CD4-positive, alpha-beta T cell (primary cell): ENCODE measurements at regions not wholly inside any gene's neighbourhood (a gene's known extent, or its start where the extent isn't known, plus 50 kb on each side); places are given as distances from the start of the nearest gene placed in this dataset.
"Not testable (repeated sequence)": the region's sequence is repeated elsewhere in the genome, so short reads cannot be mapped to it uniquely, and the experiment has no call there.

ENCODE experiments used
- ATAC-seq: fragments of 200-7000 bp; cut with Tn5 transposase; one replicate; pipeline ENCODE4 v1.10.0; 2022; ENCODE audit warnings: mild to moderate bottlenecking; ENCODE audit not compliant: poor library complexity
- CTCF ChIA-PET: fragments of 350-600 bp; sonication (Branson Sonifier 250); formaldehyde crosslinking; loops from one replicate; lab custom pipeline; 2021; ENCODE audit warnings: antibody characterized with exemption, inconsistent platforms; lab: Charles Lee
- POLR2A ChIA-PET: fragments of 350-600 bp; sonication (Branson Sonifier 250); formaldehyde crosslinking; loops from one replicate; lab custom pipeline; 2021; ENCODE audit warnings: antibody characterized with exemption, inconsistent platforms; lab: Charles Lee
- DNase-seq, 14 experiments: peaks; one replicate each; pipeline ENCODE4 v3.0.0-alpha.2; 2013 to 2020; ENCODE audit warnings: mixed read lengths in 2 of 14
- H3K27ac ChIP-seq, 2 donors: one replicate each; pipeline versions ENCODE4 v1.5.1 to v1.7.0; 2013; ENCODE audit warnings: low read length in 2 of 2, low read depth in 1 of 2, mild to moderate bottlenecking in 1 of 2
- H3K27me3 ChIP-seq, 2 experiments: 1 replicate in 1 of 2; 2 replicates in 1 of 2; pipeline versions ENCODE4 v1.6.1 to v1.7.0; 2013; ENCODE audit warnings: low read length in 2 of 2, control low read depth in 1 of 2, mild to moderate bottlenecking in 1 of 2, moderate library complexity in 1 of 2; ENCODE audit not compliant: insufficient read depth in 2 of 2, control insufficient read depth in 1 of 2
- H3K36me3 ChIP-seq: one replicate; pipeline ENCODE4 v1.6.1; 2013; ENCODE audit warnings: low read length, control low read depth; ENCODE audit not compliant: insufficient read depth
- H3K4me1 ChIP-seq: one replicate; pipeline ENCODE4 v1.6.1; 2013; ENCODE audit warnings: low read length, control low read depth; ENCODE audit not compliant: insufficient read depth
- H3K4me3 ChIP-seq: one replicate; pipeline ENCODE4 v1.5.1; 2013; ENCODE audit warnings: mild to moderate bottlenecking, low read length, moderate library complexity
- H3K9me3 ChIP-seq, 2 experiments: 1 replicate in 1 of 2; 2 replicates in 1 of 2; pipeline versions ENCODE4 v1.6.1 to v1.7.0; 2013; ENCODE audit warnings: low read length in 2 of 2, mild to moderate bottlenecking in 2 of 2, control low read depth in 1 of 2, moderate library complexity in 1 of 2; ENCODE audit not compliant: control insufficient read depth in 1 of 2, insufficient read depth in 1 of 2
- H3K27ac Mint-ChIP-seq: one replicate; pipeline ENCODE4 v1.8.0; 2020; ENCODE audit warnings: mixed read lengths
- H3K27me3 Mint-ChIP-seq: one replicate; pipeline ENCODE4 v1.8.0; 2021; ENCODE audit warnings: mixed read lengths
- H3K36me3 Mint-ChIP-seq: one replicate; pipeline ENCODE4 v1.8.0; 2021; ENCODE audit warnings: low read depth, mixed read lengths
- H3K4me1 Mint-ChIP-seq: one replicate; pipeline ENCODE4 v1.8.0; 2021; ENCODE audit warnings: low read depth, mixed read lengths
- H3K4me3 Mint-ChIP-seq: one replicate; pipeline ENCODE4 v1.8.0; 2020; ENCODE audit warnings: mild to moderate bottlenecking, mixed read lengths
- H3K9me3 Mint-ChIP-seq: one replicate; pipeline ENCODE4 v1.8.0; 2020; ENCODE audit warnings: mixed read lengths
- CTCF ChIP-seq: fragments of 200-600 bp; IDR thresholded peaks from one replicate; pipeline ENCODE4 v1.8.0; 2022; ENCODE audit warnings: antibody characterized with exemption, mild to moderate bottlenecking
- intact Hi-C, 2 experiments: fragments of 100-400 bp; cut with DNase I in 1 of 2; cut with micrococcal nuclease in 1 of 2; formaldehyde crosslinking; loops; one replicate each; pipeline versions ENCODE4 v1.15.1 to v1.9.0; 2023 to 2025; cut with DNase I, micrococcal nuclease

- intact Hi-C loops, result no loop called here
- Mint-ChIP-seq H3K4me1 (peaks cover 9% of the 10 kb centered on the region), H3K4me3 (no peak overlapping the region)
Measured at GRCh38 chr3:198096015-198096414, 136.0 kb downstream of the LMLN start.

GRCh38 chr3:198097048-198097447 is 137.0 kb downstream of the LMLN start:
- H3K4me3 Mint-ChIP-seq, result no peak overlapping the region
- H3K36me3 Mint-ChIP-seq, result peaks cover 4% of the 10 kb centered on the region
- H3K4me3 ChIP-seq, result no peak overlapping the region
- no peak for TF ChIP-seq CTCF
- CTCF ChIA-PET, result no interaction called here
- H3K9me3 ChIP-seq, result peaks cover 9 to 15% of the 10 kb centered on the region in 2 experiments
- H3K27ac ChIP-seq, result no peak overlapping the region
- no peaks in the 10 kb centered on the region for H3K36me3 ChIP-seq
- no peaks in the 10 kb centered on the region for H3K4me1 ChIP-seq
- DNase-seq (no peak), ATAC-seq (no peak)
- peaks cover 9% of the 10 kb centered on the region for H3K4me1 Mint-ChIP-seq
- H3K27ac Mint-ChIP-seq, result no peak overlapping the region
- peaks cover 4% of the 10 kb centered on the region for H3K9me3 Mint-ChIP-seq
- peaks cover 26% of the 10 kb centered on the region for H3K27me3 Mint-ChIP-seq
- intact Hi-C loops, result no loop called here
- H3K27me3 ChIP-seq, result peaks cover 7 to 8% of the 10 kb centered on the region in 2 experiments
- POLR2A ChIA-PET, result no interaction called here

More at GRCh38 chr3:198096015-198096414, 136.0 kb downstream of the LMLN start:
- CTCF ChIA-PET, result no interaction called here
- H3K9me3 Mint-ChIP-seq, result peaks cover 4% of the 10 kb centered on the region
- H3K4me1 ChIP-seq, result no peaks in the 10 kb centered on the region
- H3K27ac ChIP-seq, result no peak overlapping the region
- no peak overlapping the region for H3K4me3 ChIP-seq
- no peak for DNase-seq
- H3K36me3 Mint-ChIP-seq, result peaks cover 4% of the 10 kb centered on the region
- TF ChIP-seq CTCF, result no peak
- POLR2A ChIA-PET, result no interaction called here
- peaks cover 27% of the 10 kb centered on the region for H3K27me3 Mint-ChIP-seq
- no peak overlapping the region for H3K27ac Mint-ChIP-seq
- H3K27me3 ChIP-seq, result peaks cover 7 to 8% of the 10 kb centered on the region in 2 experiments
- no peaks in the 10 kb centered on the region for H3K36me3 ChIP-seq
- ATAC-seq, result no peak
- H3K9me3 ChIP-seq, result peaks cover 9 to 15% of the 10 kb centered on the region in 2 experiments

GRCh38 chr3:198098661-198099081 is 138.7 kb downstream of the LMLN start:
- H3K27me3 ChIP-seq, ATAC-seq, H3K27ac ChIP-seq, DNase-seq, H3K27me3 Mint-ChIP-seq, H3K36me3 Mint-ChIP-seq, H3K9me3 Mint-ChIP-seq, POLR2A ChIA-PET, CTCF ChIA-PET, H3K4me1 ChIP-seq, intact Hi-C loops, H3K4me3 ChIP-seq, H3K36me3 ChIP-seq, H3K4me1 Mint-ChIP-seq: not testable (repeated sequence)
- Mint-ChIP-seq H3K4me3 (peak overlapping the region; percentile 69), H3K27ac (peak overlapping the region; percentile 61)
- peaks cover 9 to 15% of the 10 kb centered on the region in 2 experiments for H3K9me3 ChIP-seq

GRCh38 chr3:198103070-198103469 is 143.1 kb downstream of the LMLN start:
- CTCF ChIA-PET, intact Hi-C loops, H3K27me3 Mint-ChIP-seq, H3K4me3 Mint-ChIP-seq, H3K4me3 ChIP-seq, H3K27ac ChIP-seq, H3K36me3 ChIP-seq, POLR2A ChIA-PET, ATAC-seq, H3K4me1 ChIP-seq, H3K9me3 Mint-ChIP-seq, H3K27me3 ChIP-seq: not testable (repeated sequence)
- peaks cover 11 to 21% of the 10 kb centered on the region in 2 experiments for H3K9me3 ChIP-seq
- Mint-ChIP-seq H3K4me1 (peaks cover 15% of the 10 kb centered on the region), H3K27ac (peak overlapping the region; percentile 27), H3K36me3 (peaks cover 15% of the 10 kb centered on the region)
- DNase-seq, result peak in 3 of 14 experiments; percentile 25 to 49 (median 31)
